Hepatocyte (in vitro differentiated cells): ENCODE measurements at regions not wholly inside any gene's neighbourhood (a gene's known extent, or its start where the extent isn't known, plus 50 kb on each side); places are given as distances from the start of the nearest gene placed in this dataset.

ENCODE experiments used
- DNase-seq: peaks from one replicate; pipeline ENCODE4 v3.0.0-alpha.2; 2016; ENCODE audit warnings: low spot score
- H2AFZ ChIP-seq: fragments of 200-600 bp; sonication (generic); 2 replicates; pipeline ENCODE4 v1.6.0; 2016; ENCODE audit warnings: antibody characterized with exemption, mild to moderate bottlenecking
- H3K27ac ChIP-seq: fragments of 200-600 bp; sonication (generic); 2 replicates; pipeline ENCODE4 v1.5.1; 2016; ENCODE audit warnings: mild to moderate bottlenecking
- H3K27me3 ChIP-seq: fragments of 200-600 bp; sonication (generic); 2 replicates; pipeline ENCODE4 v1.6.1; 2016
- H3K36me3 ChIP-seq: fragments of 200-600 bp; sonication (generic); replicated peaks from 2 replicates; pipeline ENCODE4 v1.5.1; 2016; ENCODE audit warnings: low read depth; ENCODE audit not compliant: insufficient read depth
- H3K4me1 ChIP-seq: fragments of 200-600 bp; sonication (generic); 2 replicates; pipeline ENCODE4 v1.5.1; 2016; ENCODE audit warnings: mild to moderate bottlenecking, moderate library complexity; ENCODE audit not compliant: insufficient read depth
- H3K4me2 ChIP-seq: fragments of 200-600 bp; sonication (generic); 2 replicates; pipeline ENCODE4 v1.6.0; 2016
- H3K4me3 ChIP-seq: fragments of 200-600 bp; sonication (generic); 2 replicates; pipeline ENCODE4 v1.5.1; 2016; ENCODE audit warnings: mild to moderate bottlenecking
- H3K79me2 ChIP-seq: fragments of 200-600 bp; sonication (generic); 2 replicates; pipeline ENCODE4 v1.6.0; 2017; ENCODE audit warnings: mild to moderate bottlenecking
- H3K9me2 ChIP-seq: fragments of 200-600 bp; sonication (generic); replicated peaks from 2 replicates; pipeline ENCODE4 v1.6.0; 2017; ENCODE audit warnings: mild to moderate bottlenecking; ENCODE audit not compliant: insufficient read depth
- H3K9me3 ChIP-seq: fragments of 200-600 bp; sonication (generic); 2 replicates; pipeline ENCODE4 v1.5.1; 2016; ENCODE audit warnings: low read depth, mild to moderate bottlenecking
- H4K20me1 ChIP-seq: fragments of 200-600 bp; sonication (generic); 2 replicates; pipeline ENCODE4 v1.6.0; 2016; ENCODE audit warnings: mild to moderate bottlenecking; ENCODE audit not compliant: insufficient read depth, poor library complexity, severe bottlenecking
- CTCF ChIP-seq: fragments of 200-600 bp; sonication (generic); IDR thresholded peaks from 2 replicates; pipeline ENCODE4 v1.5.1; 2016; ENCODE audit warnings: antibody characterized with exemption, mild to moderate bottlenecking; ENCODE audit not compliant: poor library complexity
- EZH2 ChIP-seq: fragments of 200-600 bp; sonication (generic); IDR thresholded peaks from 2 replicates; pipeline ENCODE4 v1.6.1; 2016; ENCODE audit warnings: antibody characterized with exemption, mild to moderate bottlenecking, borderline replicate concordance
- EZH2phosphoT487 ChIP-seq: fragments of 200-600 bp; sonication (generic); IDR thresholded peaks from one replicate; pipeline ENCODE4 v1.6.1; 2018; ENCODE audit warnings: antibody characterized with exemption, mild to moderate bottlenecking, low read depth, moderate library complexity; ENCODE audit not compliant: unreplicated experiment, severe bottlenecking
- WGBS: methylation state at CpG from one replicate; pipeline ENCODE4 v1.1.6; 2016; ENCODE audit warnings: low lambda C conversion rate; ENCODE audit errors: missing lambda C conversion rate; 5-methylcytosine and 5-hydroxymethylcytosine counted together

- H2AFZ ChIP-seq, result no peak overlapping the region
- TF ChIP-seq EZH2phosphoT487 (no peak), EZH2 (no peak), CTCF (no peak)
- no peaks in the 10 kb centered on the region for H3K27me3 ChIP-seq
- H3K4me3 ChIP-seq, result no peak overlapping the region
- WGBS, result 28% methylated on average over 2 of the region's 2 CpGs
- no peak overlapping the region for H3K4me2 ChIP-seq
- H4K20me1 ChIP-seq, result no peaks in the 10 kb centered on the region
- H3K4me1 ChIP-seq, result no peaks in the 10 kb centered on the region
- no peaks in the 10 kb centered on the region for H3K79me2 ChIP-seq
- no peaks in the 10 kb centered on the region for H3K9me3 ChIP-seq
- no peaks in the 10 kb centered on the region for H3K9me2 ChIP-seq
- no peak for DNase-seq
- no peaks in the 10 kb centered on the region for H3K36me3 ChIP-seq
- no peak overlapping the region for H3K27ac ChIP-seq
Observed at GRCh38 chr7:52209614-52210013, 825.8 kb upstream of the POM121L12 start.

GRCh38 chr7:52197221-52197620, 838.2 kb upstream of the POM121L12 start:
- Histone ChIP-seq H2AFZ (no peak overlapping the region), H3K27me3 (no peaks in the 10 kb centered on the region), H3K36me3 (no peaks in the 10 kb centered on the region), H3K79me2 (no peaks in the 10 kb centered on the region), H3K9me2 (no peaks in the 10 kb centered on the region), H3K4me3 (no peak overlapping the region), H4K20me1 (no peaks in the 10 kb centered on the region), H3K4me1 (no peaks in the 10 kb centered on the region), H3K4me2 (no peak overlapping the region), H3K9me3 (no peaks in the 10 kb centered on the region), H3K27ac (no peak overlapping the region)
- no peak for DNase-seq
- 40% methylated on average over 1 of the region's 1 CpG for WGBS
- TF ChIP-seq EZH2phosphoT487 (no peak), EZH2 (no peak), CTCF (no peak)

DNA sequence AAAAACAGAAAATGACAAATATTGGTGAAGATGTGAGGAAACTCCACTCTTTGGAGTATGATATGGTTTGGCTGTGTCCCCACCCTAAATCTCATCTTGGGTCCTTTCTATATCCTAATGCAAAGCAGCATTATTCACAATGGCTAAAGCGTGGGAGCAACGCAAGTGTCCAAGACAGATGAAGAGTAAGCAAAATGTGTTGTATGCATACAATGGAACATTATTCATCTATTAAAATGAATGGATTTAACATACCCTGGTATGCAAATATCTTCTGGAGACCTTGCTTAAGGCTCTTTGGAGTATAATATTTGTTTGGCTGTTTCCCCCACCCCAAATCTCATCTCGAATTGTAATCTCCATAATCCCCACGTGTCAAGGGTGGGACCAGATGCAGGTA, 839.8 kb upstream of the POM121L12 start:
- Histone ChIP-seq H3K4me1 (no peaks in the 10 kb centered on the region), H2AFZ (no peak overlapping the region), H3K9me2 (no peaks in the 10 kb centered on the region), H3K9me3 (no peaks in the 10 kb centered on the region), H3K36me3 (no peaks in the 10 kb centered on the region), H3K4me3 (no peak overlapping the region), H3K4me2 (no peak overlapping the region), H3K27me3 (no peaks in the 10 kb centered on the region), H4K20me1 (no peaks in the 10 kb centered on the region), H3K27ac (no peak overlapping the region), H3K79me2 (no peaks in the 10 kb centered on the region)
- TF ChIP-seq EZH2, result no peak
- DNase-seq, result no peak
- 74% methylated on average over 4 of the region's 4 CpGs for WGBS

GRCh38 chr7:52189153-52189778, 846.2 kb upstream of the POM121L12 start:
- Histone ChIP-seq H3K27ac (no peak overlapping the region), H3K4me3 (no peak overlapping the region), H3K36me3 (no peaks in the 10 kb centered on the region), H2AFZ (no peak overlapping the region), H3K4me1 (no peaks in the 10 kb centered on the region), H3K9me3 (no peaks in the 10 kb centered on the region), H3K9me2 (no peaks in the 10 kb centered on the region), H3K4me2 (no peak overlapping the region), H3K79me2 (no peaks in the 10 kb centered on the region), H4K20me1 (no peaks in the 10 kb centered on the region), H3K27me3 (no peaks in the 10 kb centered on the region)
- no peak for DNase-seq
- no peak for TF ChIP-seq CTCF
- no peak for TF ChIP-seq EZH2phosphoT487
- TF ChIP-seq EZH2, result no peak
- WGBS, result 75% methylated on average over 2 of the region's 2 CpGs
